Esophagus squamous epithelium (tissue), 4 donors: ENCODE measurements at regions not wholly inside any gene's neighbourhood (a gene's known extent, or its start where the extent isn't known, plus 50 kb on each side); places are given as distances from the start of the nearest gene placed in this dataset.

Experiments
- CTCF ChIP-seq, 6 experiments: fragments of 450-650 bp in 4 of 6; fragments of 200-600 bp in 2 of 6; sonication (generic) in 2 of 6; IDR thresholded peaks; one replicate each; pipeline ENCODE4 v1.5.1; 2016 to 2019; ENCODE audit warnings: antibody characterized with exemption in 6 of 6, mild to moderate bottlenecking in 4 of 6, moderate library complexity in 4 of 6
- POLR2A ChIP-seq, 4 donors: fragments of 450-650 bp; IDR thresholded peaks; one replicate each; pipeline ENCODE4 v1.6.1; 2017; ENCODE audit warnings: antibody characterized with exemption in 4 of 4, mild to moderate bottlenecking in 4 of 4, moderate library complexity in 3 of 4

DNA sequence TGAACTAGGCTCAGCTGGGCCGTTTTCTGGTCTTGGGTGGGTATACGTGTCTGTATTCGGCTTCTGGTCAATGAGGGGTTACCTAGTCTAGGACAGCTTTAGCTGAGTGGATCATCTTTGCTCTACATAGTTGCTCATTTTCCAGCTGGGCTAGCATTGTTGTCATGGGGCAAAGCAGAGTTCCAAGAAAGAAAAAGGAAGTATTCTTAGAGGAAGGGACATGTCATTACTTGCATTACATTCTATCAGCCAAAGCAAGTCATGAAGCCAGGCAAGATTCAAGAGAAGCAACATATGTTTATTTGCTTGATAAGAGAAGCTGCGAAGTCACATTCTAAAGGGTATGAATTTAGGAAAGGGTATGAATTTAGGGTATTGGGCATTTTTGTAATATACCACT is 396.5 kb downstream of the ZNF608 start:
- TF ChIP-seq CTCF (IDR thresholded peaks at IDR 0.05) (no peak), POLR2A (IDR thresholded peaks at IDR 0.05) (no peak)
